HG03520 (cell line): ENCODE measurements at regions not wholly inside any gene's neighbourhood (a gene's known extent, or its start where the extent isn't known, plus 50 kb on each side); places are given as distances from the start of the nearest gene placed in this dataset.
"Not testable (repeated sequence)": the region's sequence is repeated elsewhere in the genome, so short reads cannot be mapped to it uniquely, and the experiment has no call there.

ENCODE experiments used
- ATAC-seq: cut with Tn5 transposase; IDR thresholded peaks from one replicate; pipeline ENCODE4 v1.9.1; 2021; ENCODE audit warnings: mild to moderate bottlenecking, moderate library complexity; ENCODE audit not compliant: unreplicated experiment

DNA sequence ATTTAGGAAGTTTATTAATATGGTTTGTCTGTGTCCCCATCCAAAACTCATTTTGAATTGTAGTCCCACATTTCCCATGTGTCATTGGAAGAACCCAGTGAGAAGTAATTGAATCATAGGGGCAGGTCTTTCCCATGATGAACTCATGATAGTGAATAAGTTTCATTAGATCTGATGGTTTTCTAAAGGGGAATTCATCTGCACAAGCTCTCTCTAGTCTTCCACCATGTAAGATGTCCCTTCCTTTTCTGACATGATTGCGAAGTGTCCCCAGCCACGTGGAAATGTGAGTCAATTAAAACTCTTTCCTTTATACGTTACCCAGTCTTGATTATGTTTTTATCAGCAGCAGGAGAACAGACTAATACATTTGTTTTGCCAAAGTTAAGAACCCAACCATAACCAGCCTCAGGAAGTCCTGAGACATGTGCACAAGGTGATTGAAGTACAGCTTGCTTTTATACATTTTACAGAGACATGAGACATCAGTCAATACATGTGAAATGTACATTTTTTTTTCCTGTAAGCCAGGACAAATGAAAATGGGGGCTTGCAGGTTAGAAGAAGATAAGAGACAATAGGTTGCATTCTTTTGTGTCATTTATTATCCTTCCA, 1136.7 kb downstream of the TMEM121 start:
- no peak for ATAC-seq

- ATAC-seq, result peak; percentile 47
Measured at GRCh38 chr14:106663805-106664410, 1137.5 kb downstream of the TMEM121 start.

GRCh38 chr14:106665814-106666213, 1139.4 kb downstream of the TMEM121 start:
- ATAC-seq, result no peak

DNA sequence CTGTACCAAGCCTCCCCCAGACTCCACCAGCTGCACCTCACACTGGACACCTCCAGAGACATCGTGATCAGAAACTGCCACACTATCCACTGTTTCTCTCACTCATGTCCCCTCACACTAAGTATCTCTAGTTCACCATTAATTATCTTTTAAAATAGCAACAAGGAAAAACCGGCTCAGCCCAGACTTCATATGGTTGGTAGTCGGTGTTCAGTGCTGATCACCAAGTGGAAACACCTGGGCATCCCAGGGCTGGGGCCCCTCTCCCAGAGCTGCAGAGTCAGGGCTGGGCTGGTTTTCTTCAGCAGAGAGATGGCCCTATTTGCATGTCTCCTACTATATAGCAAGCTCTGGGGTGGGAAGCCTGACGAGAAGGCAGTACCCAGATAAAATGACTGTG, 1140.0 kb downstream of the TMEM121 start:
- no peak for ATAC-seq

- ATAC-seq, result no peak
Measured at GRCh38 chr14:106670011-106670410, 1143.6 kb downstream of the TMEM121 start.

DNA sequence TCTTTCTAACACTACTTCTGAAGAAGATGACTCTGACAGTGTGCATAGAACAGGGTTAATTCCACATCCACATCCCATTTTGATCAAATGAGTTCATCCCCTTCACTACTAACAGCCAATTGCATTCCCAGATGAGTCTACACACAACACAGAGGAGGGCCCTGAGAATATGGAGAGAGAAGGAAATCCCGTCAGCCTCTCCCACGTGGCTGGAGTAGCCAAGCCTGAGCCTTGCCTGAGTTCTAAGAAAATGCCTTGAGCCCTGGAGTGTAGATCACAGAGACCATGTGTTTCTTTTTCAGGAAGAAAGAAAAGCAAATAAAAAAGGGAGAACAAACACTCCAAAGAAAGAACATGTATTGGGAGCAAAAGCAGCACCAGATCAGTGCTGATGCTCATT, 1147.7 kb downstream of the TMEM121 start:
- not testable (repeated sequence) for ATAC-seq

GRCh38 chr14:106674509-106675125, 1148.2 kb downstream of the TMEM121 start:
- not testable (repeated sequence) for ATAC-seq

DNA sequence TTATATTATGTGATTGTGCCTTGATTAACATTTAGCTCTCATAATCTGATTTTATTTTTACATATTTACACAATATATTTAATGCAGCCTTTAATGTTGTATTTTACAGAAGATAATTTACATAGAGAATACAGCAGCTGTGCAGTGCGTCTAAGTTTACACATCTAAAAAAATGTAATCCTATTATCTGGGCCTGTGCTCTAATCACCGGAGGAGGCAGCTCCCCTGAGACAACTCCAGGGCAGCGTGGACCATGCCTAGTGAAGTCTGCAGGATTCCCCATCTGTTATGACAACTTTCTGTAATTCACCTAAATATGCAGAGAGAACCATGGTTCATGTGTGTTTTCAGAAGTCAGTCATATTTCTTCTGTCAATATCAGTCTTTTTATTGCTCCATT, 1149.3 kb downstream of the TMEM121 start:
- not testable (repeated sequence) for ATAC-seq

DNA sequence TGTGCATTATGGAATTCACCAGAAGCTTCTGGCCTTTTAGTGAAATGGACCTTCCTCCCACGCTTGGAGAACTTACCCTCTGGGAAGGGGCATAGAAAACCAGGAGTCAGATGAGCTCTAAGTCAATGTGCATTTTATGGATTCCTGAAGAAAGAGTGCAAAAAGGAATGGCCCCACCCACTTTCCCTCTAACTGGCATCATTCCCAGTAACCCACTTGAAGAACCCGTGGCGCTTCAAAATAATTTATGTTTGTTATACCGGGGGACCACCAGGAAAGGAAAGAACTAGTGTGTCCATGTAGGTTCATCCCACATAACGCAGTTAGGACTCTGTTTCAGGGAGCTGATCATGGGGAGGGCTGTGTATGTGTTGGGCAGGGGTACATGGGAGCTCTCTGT, 1153.4 kb downstream of the TMEM121 start:
- no peak for ATAC-seq

DNA sequence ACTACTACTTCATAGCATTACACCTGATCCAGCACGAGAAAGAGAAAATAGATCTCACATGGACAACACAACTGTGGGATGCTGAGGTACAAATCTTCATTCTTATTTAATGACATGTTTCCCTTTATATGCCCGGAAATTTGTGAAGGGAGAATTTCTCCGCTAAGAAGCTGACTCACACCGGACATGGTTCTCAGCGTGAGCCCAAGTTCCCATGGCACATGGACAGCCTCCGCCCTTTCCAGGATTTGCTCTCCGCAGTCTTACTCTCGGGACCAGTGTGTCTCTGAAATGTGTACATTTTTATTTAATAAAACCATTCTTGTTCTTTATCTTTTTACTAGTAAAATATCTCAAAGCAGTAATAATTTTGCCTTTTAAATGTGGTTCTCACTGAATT, 1154.8 kb downstream of the TMEM121 start:
- no peak for ATAC-seq

DNA sequence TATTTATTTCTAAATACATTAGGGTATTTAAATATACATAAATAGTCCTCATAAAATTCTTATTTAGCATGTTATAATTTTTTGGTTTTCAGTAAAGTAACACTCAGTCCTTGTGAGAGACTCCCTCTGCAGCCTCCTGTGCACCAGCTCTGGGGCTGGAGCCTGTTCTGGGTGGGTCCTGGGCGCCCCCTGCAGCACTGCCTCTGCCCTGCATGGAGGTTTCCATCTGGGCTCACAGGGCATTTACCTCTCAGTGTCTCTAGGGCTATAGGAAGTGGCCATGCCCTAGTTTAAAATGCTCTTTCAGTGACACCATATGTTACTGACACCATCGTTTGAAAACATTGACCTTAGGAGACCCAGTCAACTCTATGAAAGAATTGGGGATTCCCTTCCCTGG, 1155.2 kb downstream of the TMEM121 start:
- ATAC-seq, result no peak

- no peak for ATAC-seq
Measured at GRCh38 chr14:106683631-106684030, 1157.2 kb downstream of the TMEM121 start.

DNA sequence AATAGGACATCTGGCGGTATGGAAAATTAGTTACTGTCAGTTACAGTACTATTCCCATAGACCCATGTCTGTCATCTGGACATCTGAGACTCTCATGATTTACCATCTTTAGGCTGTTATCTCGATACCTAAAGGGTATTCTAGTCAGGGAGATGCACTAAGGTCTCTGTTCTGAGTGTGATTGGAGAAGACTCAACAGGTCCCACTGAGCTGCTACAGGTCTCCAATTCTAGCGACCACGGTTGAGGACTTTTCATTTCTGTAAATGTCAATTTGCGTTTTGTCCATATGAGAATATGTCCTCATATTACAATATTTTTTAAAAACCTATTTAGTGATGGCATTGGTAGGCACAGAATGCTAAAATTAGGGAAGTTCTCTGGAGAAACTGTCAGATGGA, 1160.2 kb downstream of the TMEM121 start:
- ATAC-seq, result no peak

DNA sequence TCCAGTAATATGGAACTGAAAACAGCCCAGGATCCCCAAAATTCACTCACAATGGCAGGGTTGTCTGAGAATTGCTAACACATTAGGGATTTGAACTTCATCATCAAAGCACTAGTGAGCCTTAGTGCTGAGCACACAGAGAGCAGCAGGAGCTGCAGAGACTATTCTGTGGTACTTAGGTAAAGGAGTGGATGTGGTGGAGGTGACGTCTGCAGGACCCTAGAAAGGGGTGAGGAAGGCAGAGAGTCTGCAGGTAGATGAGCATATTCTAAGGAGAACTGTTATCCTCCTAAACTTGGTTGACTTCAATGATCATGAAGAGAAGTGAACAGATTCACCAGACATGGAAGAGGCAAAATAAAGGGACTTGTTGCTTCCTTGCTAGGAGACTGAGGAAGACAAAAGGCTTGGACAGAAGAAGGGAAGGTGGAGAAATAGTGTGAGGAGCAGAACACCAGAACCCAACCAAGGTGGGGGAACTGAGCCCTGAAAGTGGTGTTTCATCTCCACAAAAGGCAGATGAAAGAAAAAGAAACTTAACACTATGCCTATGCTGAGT, 1164.0 kb downstream of the TMEM121 start:
- ATAC-seq, result no peak

DNA sequence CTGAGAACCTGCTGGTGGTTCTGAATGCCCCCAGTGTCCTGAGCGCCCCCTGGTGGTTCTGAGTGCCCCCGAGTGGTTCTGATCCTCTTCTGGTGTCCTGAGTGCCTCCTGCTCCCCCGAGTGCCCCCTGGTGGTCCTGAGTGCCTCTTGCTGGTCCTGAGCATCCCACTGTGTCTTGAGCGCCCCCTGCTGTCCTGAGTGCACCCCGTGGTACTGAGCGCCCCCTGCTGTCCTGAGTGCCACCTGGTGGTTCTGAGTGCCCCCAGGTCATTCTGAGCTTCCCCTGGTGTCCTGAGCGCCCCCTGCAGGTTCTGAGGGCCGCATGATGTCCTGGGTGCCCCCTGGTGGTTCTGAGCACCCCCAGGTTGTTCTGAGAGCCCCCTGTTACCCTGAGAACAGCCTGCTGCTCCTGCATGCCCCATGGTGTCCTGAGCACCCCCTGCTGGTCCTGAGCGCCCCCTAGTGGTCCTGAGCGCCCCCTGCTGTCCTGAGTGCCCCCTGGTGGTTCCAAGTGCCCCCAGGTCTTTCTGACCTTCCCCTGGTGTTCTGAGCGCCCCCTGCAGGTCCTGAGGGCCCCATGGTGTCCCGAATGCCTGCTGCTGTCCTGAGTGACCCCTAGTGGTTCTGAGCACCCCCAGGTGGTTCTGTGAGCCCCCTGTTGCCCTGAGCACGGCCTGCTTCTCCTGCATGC, 1165.4 kb downstream of the TMEM121 start:
- ATAC-seq, result peak; percentile 66

DNA sequence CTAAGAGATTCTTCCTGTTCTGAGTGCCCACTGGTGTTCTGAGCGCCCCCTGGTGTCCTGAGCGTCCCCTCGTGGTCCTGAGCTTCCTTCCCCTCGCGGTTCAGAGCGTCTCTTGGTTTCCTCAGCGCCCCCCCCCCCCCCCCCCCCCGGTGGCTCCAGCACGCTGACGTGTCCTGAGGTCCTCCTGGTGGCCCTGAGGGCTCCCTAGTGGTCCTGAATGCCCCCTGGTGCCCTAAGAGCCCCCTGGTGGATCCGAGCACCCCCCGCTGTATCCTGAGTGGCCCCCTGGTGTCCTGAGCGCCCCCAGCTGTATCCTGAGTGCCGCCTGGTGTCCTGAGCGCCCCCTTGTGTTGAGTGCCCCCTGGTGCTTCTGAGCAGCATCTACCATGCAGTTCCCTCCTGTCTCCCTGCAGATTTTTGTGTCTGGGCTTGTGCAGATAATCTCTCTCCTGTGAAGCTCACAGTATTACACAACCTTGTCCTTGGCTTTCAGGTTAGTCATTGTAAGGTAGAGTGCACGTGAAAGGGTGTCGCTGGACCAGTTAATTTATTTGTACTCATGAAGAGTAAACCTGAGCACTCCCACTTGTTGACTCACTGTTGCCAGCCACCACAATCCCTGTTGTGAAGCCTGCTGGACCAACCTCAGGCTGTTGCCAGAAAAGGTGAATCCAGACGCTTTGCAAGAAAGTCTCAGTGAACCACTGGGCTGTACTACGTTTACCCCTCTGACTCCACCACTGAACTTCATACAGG, 1168.4 kb downstream of the TMEM121 start:
- ATAC-seq, result peak; percentile 39

DNA sequence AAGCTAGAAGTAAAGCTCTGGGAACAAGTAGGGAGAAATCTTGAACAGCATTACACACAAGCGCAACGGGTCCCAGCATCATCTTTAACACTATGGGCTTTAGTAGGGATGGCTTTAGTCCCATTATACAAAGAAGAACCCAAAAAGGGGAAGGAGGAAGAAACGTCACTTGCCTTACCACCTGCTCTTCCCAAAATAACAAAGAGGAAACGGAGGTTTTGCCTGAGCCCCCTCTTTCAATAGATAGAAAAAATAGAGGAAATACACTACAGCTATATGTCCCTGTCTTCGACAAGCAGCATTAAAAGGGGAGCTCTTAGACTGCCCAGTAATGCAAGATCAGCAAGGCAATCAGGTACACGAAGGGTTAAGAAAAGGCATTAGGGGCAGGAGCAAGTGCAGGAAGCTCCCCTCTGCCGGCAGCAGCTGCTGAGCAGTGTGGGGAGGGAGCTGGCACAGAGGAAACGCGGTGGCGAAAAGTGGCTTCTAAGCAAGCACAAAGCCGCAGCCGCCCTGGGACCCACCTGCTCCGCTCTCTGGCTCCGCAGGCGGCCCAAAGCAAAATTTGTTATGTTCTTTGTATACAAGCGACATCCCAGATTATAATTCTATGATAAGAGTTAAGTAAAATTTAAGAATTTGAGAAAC, 1172.4 kb downstream of the TMEM121 start:
- not testable (repeated sequence) for ATAC-seq

GRCh38 chr14:106703651-106704050, 1177.3 kb downstream of the TMEM121 start:
- ATAC-seq, result not testable (repeated sequence)

GRCh38 chr14:106706488-106706887, 1180.1 kb downstream of the TMEM121 start:
- not testable (repeated sequence) for ATAC-seq

DNA sequence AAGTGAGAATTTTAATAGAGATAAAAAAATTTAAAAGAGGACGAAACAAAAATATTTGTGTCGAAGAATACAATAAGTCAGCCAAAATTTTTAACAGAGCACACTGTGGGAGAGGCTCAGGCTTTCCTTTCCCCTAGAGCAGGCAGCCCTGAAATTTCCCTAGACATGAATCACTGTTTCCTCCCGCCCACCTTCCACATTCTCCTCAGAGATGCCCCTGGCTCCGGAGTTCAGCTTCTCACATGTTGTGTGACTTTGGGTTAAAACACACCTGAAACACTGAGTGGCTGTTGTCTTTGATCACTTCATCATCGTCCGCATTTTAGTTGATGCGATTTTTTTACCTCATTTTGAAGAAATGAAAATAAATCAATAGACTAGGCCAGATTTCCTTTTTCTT, 1183.8 kb downstream of the TMEM121 start:
- ATAC-seq, result not testable (repeated sequence)
